A549 (cell line): ENCODE measurements at regions not wholly inside any gene's neighbourhood (a gene's known extent, or its start where the extent isn't known, plus 50 kb on each side); places are given as distances from the start of the nearest gene placed in this dataset.

Source experiments
- ATAC-seq, 2 experiments: fragments of 200-7000 bp in 1 of 2; fragments of >200 bp in 1 of 2; cut with Nextera tagmentation in 1 of 2; cut with Tn5 transposase in 1 of 2; 3 replicates each; pipeline versions ENCODE4 v1.8.0 to v1.9.1; 2018 to 2020; ENCODE audit warnings: mild to moderate bottlenecking in 1 of 2, moderate library complexity in 1 of 2
- CTCF ChIA-PET: fragments of 300-600 bp; sonication (Branson Sonifier 250); formaldehyde crosslinking; extraction: SDS; loops from one replicate; lab custom pipeline; 2021; ENCODE audit warnings: antibody characterized with exemption, inconsistent platforms; lab: Yijun Ruan, JAX
- POLR2A ChIA-PET: fragments of 350-600 bp; formaldehyde crosslinking; extraction: SDS; loops from one replicate; lab custom pipeline; 2021; ENCODE audit warnings: antibody characterized with exemption, inconsistent platforms; lab: Yijun Ruan, JAX
- DNase-seq, 2 experiments: peaks; one replicate each; pipeline versions ENCODE4 v3.0.0 to v3.0.0-alpha.2; 2011 to 2016; ENCODE audit warnings: low read depth in 1 of 2, low spot score in 1 of 2
- FAIRE-seq: peaks from 2 replicates; lab custom pipeline; 2011; peaks lifted over from hg19 to GRCh38; lab: Jason Lieb, UNC
- H3K27ac ChIP-seq, 2 experiments: fragments of >200 bp; sonication (Bioruptor Twin); formaldehyde crosslinking; 3 replicates each; pipeline ENCODE4 v1.5.1; 2016 to 2017
- H3K4me1 ChIP-seq: fragments of >200 bp; sonication (Bioruptor Twin); formaldehyde crosslinking; 3 replicates; pipeline ENCODE4 v1.6.1; 2016
- H3K4me2 ChIP-seq: fragments of >200 bp; sonication (Bioruptor Twin); formaldehyde crosslinking; 3 replicates; pipeline ENCODE4 v1.6.1; 2016
- H3K4me3 ChIP-seq: fragments of >200 bp; sonication (Bioruptor Twin); formaldehyde crosslinking; 3 replicates; pipeline ENCODE4 v1.5.1; 2016
- H3K9me3 ChIP-seq: fragments of >200 bp; sonication (Bioruptor Twin); formaldehyde crosslinking; 3 replicates; pipeline ENCODE4 v1.6.1; 2016
- BHLHE40 ChIP-seq: IDR thresholded peaks from 2 replicates; pipeline ENCODE4 v1.6.1; 2012; ENCODE audit warnings: low read depth, low read length, inconsistent platforms
- CHD2 ChIP-seq: fragments of 150-350 bp; IDR thresholded peaks from 2 replicates; pipeline ENCODE4 v1.6.1; 2014; ENCODE audit warnings: low read length; ENCODE audit not compliant: partially characterized antibody
- CTCF ChIP-seq: fragments of >200 bp; sonication (Bioruptor Twin); formaldehyde crosslinking; IDR thresholded peaks from 3 replicates; pipeline ENCODE4 v1.5.1; 2016
- E2F6 ChIP-seq: IDR thresholded peaks from 2 replicates; pipeline ENCODE4 v1.6.1; 2012; ENCODE audit warnings: low read depth, borderline replicate concordance
- EHMT2 ChIP-seq: fragments of 200-600 bp; sonication (generic); IDR thresholded peaks from 2 replicates; pipeline ENCODE4 v1.6.1; 2016; ENCODE audit warnings: antibody characterized with exemption, low read depth, mild to moderate bottlenecking, moderate library complexity
- ELK1 ChIP-seq: fragments of 150-350 bp; IDR thresholded peaks from 2 replicates; pipeline ENCODE4 v1.6.1; 2014; ENCODE audit warnings: low read depth, mild to moderate bottlenecking, low read length
- FOSL2 ChIP-seq, 2 experiments: fragments of 450-650 bp in 1 of 2; fragments of >200 bp in 1 of 2; sonication (Bioruptor Twin) in 1 of 2; formaldehyde crosslinking; IDR thresholded peaks; 2 replicates each; pipeline versions ENCODE4 v1.5.0 to v1.6.1; 2016 to 2020; ENCODE audit warnings: mild to moderate bottlenecking in 1 of 2, moderate library complexity in 1 of 2
- GATA3 ChIP-seq: IDR thresholded peaks from 2 replicates; pipeline ENCODE4 v1.6.1; 2012; ENCODE audit warnings: borderline replicate concordance
- HMGXB4 ChIP-seq: fragments of 250-450 bp; sonication (Bioruptor Pico); IDR thresholded peaks from 2 replicates; pipeline ENCODE4 v1.5.0; 2021; ENCODE audit warnings: mild to moderate bottlenecking, moderate library complexity, borderline replicate concordance
- HOXB13 ChIP-seq: fragments of 250-450 bp; sonication (Bioruptor Pico); IDR thresholded peaks from 2 replicates; pipeline ENCODE4 v1.5.0; 2020; ENCODE audit warnings: low read depth, mild to moderate bottlenecking, moderate library complexity
- HOXB5 ChIP-seq: fragments of 250-450 bp; sonication (Bioruptor Pico); IDR thresholded peaks from 2 replicates; pipeline ENCODE4 v1.5.0; 2020; ENCODE audit warnings: mild to moderate bottlenecking, moderate library complexity
- JUN ChIP-seq, 2 experiments: fragments of >200 bp; sonication (Bioruptor Twin); formaldehyde crosslinking; IDR thresholded peaks; 2 replicates in 1 of 2; 3 replicates in 1 of 2; pipeline ENCODE4 v1.6.1; 2016 to 2017
- KDM1A ChIP-seq: fragments of 200-600 bp; sonication (generic); IDR thresholded peaks from 2 replicates; pipeline ENCODE4 v1.6.1; 2016; ENCODE audit warnings: low read depth, mild to moderate bottlenecking
- MAFK ChIP-seq: fragments of 450-650 bp; IDR thresholded peaks from 2 replicates; pipeline ENCODE4 v1.6.1; 2014; ENCODE audit not compliant: partially characterized antibody
- MAX ChIP-seq: IDR thresholded peaks from 2 replicates; pipeline ENCODE4 v1.6.1; 2012
- MYC ChIP-seq: IDR thresholded peaks from 2 replicates; pipeline ENCODE4 v1.6.1; 2012; ENCODE audit warnings: mild to moderate bottlenecking, inconsistent platforms, low read length, improper control_type of control experiment, borderline replicate concordance
- NPAS2 ChIP-seq: fragments of 250-450 bp; sonication (Bioruptor Pico); IDR thresholded peaks from 2 replicates; pipeline ENCODE4 v1.8.0; 2022; ENCODE audit warnings: mild to moderate bottlenecking, moderate library complexity, borderline replicate concordance
- POLR2AphosphoS2 ChIP-seq: conservative IDR thresholded peaks from 2 replicates; pipeline ENCODE4 v1.6.1; 2012; ENCODE audit warnings: low read length, improper control_type of control experiment, inconsistent platforms
- SMC3 ChIP-seq: fragments of >200 bp; sonication (Bioruptor Twin); formaldehyde crosslinking; IDR thresholded peaks from 3 replicates; pipeline ENCODE4 v1.6.1; 2018; ENCODE audit warnings: inconsistent platforms
- TP53 ChIP-seq: fragments of 250-450 bp; sonication (Bioruptor Pico); IDR thresholded peaks from 2 replicates; pipeline ENCODE4 v1.5.0; 2021; ENCODE audit warnings: mild to moderate bottlenecking, moderate library complexity
- USF2 ChIP-seq: fragments of 450-650 bp; IDR thresholded peaks from 2 replicates; pipeline ENCODE4 v1.6.1; 2014; ENCODE audit warnings: antibody characterized with exemption
- ZC3H11A ChIP-seq: fragments of 450-650 bp; IDR thresholded peaks from 2 replicates; pipeline ENCODE4 v1.6.1; 2014; ENCODE audit warnings: antibody characterized with exemption, mild to moderate bottlenecking
- ZFP36 ChIP-seq: fragments of 450-650 bp; IDR thresholded peaks from 2 replicates; pipeline ENCODE4 v1.6.1; 2014; ENCODE audit warnings: borderline replicate concordance; ENCODE audit not compliant: partially characterized antibody
- ZSCAN20 ChIP-seq: fragments of 250-450 bp; sonication (Bioruptor Pico); IDR thresholded peaks from 2 replicates; pipeline ENCODE4 v1.8.0; 2022; ENCODE audit warnings: mild to moderate bottlenecking, moderate library complexity
- WGBS: methylation state at CpG from one replicate; pipeline ENCODE4 v1.1.6; 2017; ENCODE audit errors: missing lambda C conversion rate; 5-methylcytosine and 5-hydroxymethylcytosine counted together

GRCh38 chr13:105918842-105919741 is 616.4 kb downstream of the EFNB2 start:
- H3K9me3 ChIP-seq = no peaks in the 10 kb centered on the region
- no peak for FAIRE-seq
- TF ChIP-seq KDM1A (no peak), CTCF (no peak), MAX (peak; percentile 39; the same call in 1 of the 2 replicates), FOSL2 (IDR thresholded peaks at IDR 0.05) (no peak), FOSL2 (CRISPR knock-in tag; IDR thresholded peaks at IDR 0.05) (peak; percentile 76), GATA3 (peak; percentile 29; the same call in 1 of the 2 replicates), ELK1 (no peak), JUN (IDR thresholded peaks at IDR 0.05) (0 out of 5 replicates have a peak, but pooled peaks of 1 of the 2 experiments have one; percentile 22), MAFK (peak; percentile 90), TP53 (CRISPR knock-in tag) (no peak), ZFP36 (no peak), HMGXB4 (CRISPR knock-in tag) (no peak), CHD2 (no peak)
- peak; percentile 95 to 96 for ATAC-seq
- H3K4me3 ChIP-seq = peak overlapping the region; percentile 34; the same call in 1 of the 3 replicates
- ChIA-PET POLR2A (no interaction called here), CTCF (interaction anchor here (1.3 kb wide), 1 partner anchor 617 kb away, joined by 3 read pairs; no protein-coding TSS in a partner anchor)
- peak overlapping the region; percentile 67 to 83 for H3K27ac ChIP-seq
- H3K4me2 ChIP-seq = peak overlapping the region; percentile 88
- H3K4me1 ChIP-seq = peaks cover 21% of the 10 kb centered on the region
- WGBS = 32% methylated on average over 14 of the region's 16 CpGs
- DNase-seq = peak; percentile 51 to 73

GRCh38 chr13:105915146-105915850 is 620.2 kb downstream of the EFNB2 start:
- WGBS = 66% methylated on average over 10 of the region's 10 CpGs
- DNase-seq (no peak), FAIRE-seq (no peak), ATAC-seq (no peak)
- CTCF ChIA-PET = interaction anchor here (0.6 to 1.2 kb wide), 3 partner anchors 66 to 505 kb away, joined by 3 read pairs; no protein-coding TSS in a partner anchor
- Histone ChIP-seq H3K4me3 (no peak overlapping the region), H3K27ac (no peak overlapping the region), H3K4me1 (peaks cover 16% of the 10 kb centered on the region), H3K9me3 (no peaks in the 10 kb centered on the region), H3K4me2 (no peak overlapping the region)
- POLR2A ChIA-PET = no interaction called here
- TF ChIP-seq ZSCAN20 (CRISPR knock-in tag) (no peak), FOSL2 (IDR thresholded peaks at IDR 0.05) (no peak), FOSL2 (CRISPR knock-in tag; IDR thresholded peaks at IDR 0.05) (no peak), HOXB5 (CRISPR knock-in tag) (no peak), MYC (no peak), ZFP36 (no peak), CTCF (no peak), E2F6 (no peak), USF2 (no peak), POLR2AphosphoS2 (no peak), EHMT2 (no peak), MAFK (no peak), SMC3 (no peak), NPAS2 (CRISPR knock-in tag) (no peak), HOXB13 (CRISPR knock-in tag) (no peak), BHLHE40 (no peak), ZC3H11A (no peak)
